ENCODE measurements at regions not wholly inside any gene's neighbourhood (a gene's known extent, or its start where the extent isn't known, plus 50 kb on each side); places are given as distances from the start of the nearest gene placed in this dataset.

- Histone ChIP-seq H3K27ac (no peak overlapping the region), H3K9me3 (no peaks in the 10 kb centered on the region), H3K27me3 (no peaks in the 10 kb centered on the region), H3K4me3 (no peak overlapping the region), H3K4me1 (no peaks in the 10 kb centered on the region), H3K36me3 (no peaks in the 10 kb centered on the region)
- intact Hi-C loops (cut with DNase I; ENCODE audit: low total_unique reads), result no loop called here
- TF ChIP-seq POLR2A (IDR thresholded peaks at IDR 0.05) (no peak), CTCF (IDR thresholded peaks at IDR 0.05) (no peak), POLR2AphosphoS5 (IDR thresholded peaks at IDR 0.05) (no peak)
- DNase-seq (ENCODE audit: low spot score in 2 of 2), result no peak
These were observed 139.2 kb upstream of the TTC29 start for GRCh38 chr4:147084861-147085260.

- H3K4me1 ChIP-seq, result no peaks in the 10 kb centered on the region
- intact Hi-C loops (cut with DNase I; ENCODE audit: low total_unique reads), result no loop called here
- no peaks in the 10 kb centered on the region for H3K27me3 ChIP-seq
- DNase-seq (ENCODE audit: low spot score in 2 of 2), result no peak
- no peaks in the 10 kb centered on the region for H3K9me3 ChIP-seq
- no peaks in the 10 kb centered on the region for H3K36me3 ChIP-seq
- no peak overlapping the region for H3K27ac ChIP-seq
- no peak overlapping the region for H3K4me3 ChIP-seq
- TF ChIP-seq POLR2A (IDR thresholded peaks at IDR 0.05) (no peak), CTCF (IDR thresholded peaks at IDR 0.05) (no peak), POLR2AphosphoS5 (IDR thresholded peaks at IDR 0.05) (no peak)
These were observed 140.1 kb upstream of the TTC29 start for GRCh38 chr4:147085781-147086180.

GRCh38 chr4:147088146-147088545, 142.5 kb upstream of the TTC29 start:
- intact Hi-C loops (cut with DNase I; ENCODE audit: low total_unique reads), result no loop called here
- no peaks in the 10 kb centered on the region for H3K36me3 ChIP-seq
- DNase-seq (ENCODE audit: low spot score in 2 of 2), result no peak
- TF ChIP-seq POLR2AphosphoS5 (IDR thresholded peaks at IDR 0.05), result no peak
- TF ChIP-seq CTCF (IDR thresholded peaks at IDR 0.05), result no peak
- TF ChIP-seq POLR2A (IDR thresholded peaks at IDR 0.05), result no peak
- H3K27ac ChIP-seq, result no peak overlapping the region
- H3K27me3 ChIP-seq, result no peaks in the 10 kb centered on the region
- no peaks in the 10 kb centered on the region for H3K9me3 ChIP-seq
- H3K4me1 ChIP-seq, result no peaks in the 10 kb centered on the region
- H3K4me3 ChIP-seq, result no peak overlapping the region

GRCh38 chr4:147090486-147090885, 144.8 kb upstream of the TTC29 start:
- Histone ChIP-seq H3K27ac (no peak overlapping the region), H3K9me3 (no peaks in the 10 kb centered on the region), H3K27me3 (no peaks in the 10 kb centered on the region), H3K4me3 (no peak overlapping the region), H3K4me1 (no peaks in the 10 kb centered on the region), H3K36me3 (no peaks in the 10 kb centered on the region)
- TF ChIP-seq POLR2AphosphoS5 (IDR thresholded peaks at IDR 0.05), result no peak
- no peak for TF ChIP-seq POLR2A (IDR thresholded peaks at IDR 0.05)
- TF ChIP-seq CTCF (IDR thresholded peaks at IDR 0.05), result no peak
- DNase-seq (ENCODE audit: low spot score in 2 of 2), result no peak
- intact Hi-C loops (cut with DNase I; ENCODE audit: low total_unique reads), result no loop called here

- Histone ChIP-seq H3K4me3 (no peak overlapping the region), H3K36me3 (no peaks in the 10 kb centered on the region), H3K27ac (no peak overlapping the region), H3K27me3 (no peaks in the 10 kb centered on the region), H3K9me3 (no peaks in the 10 kb centered on the region), H3K4me1 (no peaks in the 10 kb centered on the region)
- no peak for TF ChIP-seq CTCF (IDR thresholded peaks at IDR 0.05)
- TF ChIP-seq POLR2A (IDR thresholded peaks at IDR 0.05), result no peak
- TF ChIP-seq POLR2AphosphoS5 (IDR thresholded peaks at IDR 0.05), result no peak
- DNase-seq (ENCODE audit: low spot score in 2 of 2), result no peak
- intact Hi-C loops (cut with DNase I; ENCODE audit: low total_unique reads), result no loop called here
These were observed 147.5 kb upstream of the TTC29 start for GRCh38 chr4:147093206-147093605.

Measured in breast epithelium (tissue), 4 donors.